Thymus (tissue), 11 donors: ENCODE measurements at regions not wholly inside any gene's neighbourhood (a gene's known extent, or its start where the extent isn't known, plus 50 kb on each side); places are given as distances from the start of the nearest gene placed in this dataset.

ENCODE experiments used
- DNase-seq, 9 donors: peaks; one replicate each; pipeline ENCODE4 v3.0.0-alpha.2; 2013; ENCODE audit warnings: low spot score in 9 of 9, low read depth in 6 of 9, missing footprints in 1 of 9
- H3K27ac ChIP-seq, 2 donors: one replicate each; pipeline ENCODE4 v1.5.1; 2013; ENCODE audit warnings: control low read depth in 1 of 2, low read depth in 1 of 2, low read length in 1 of 2, mild to moderate bottlenecking in 1 of 2, moderate library complexity in 1 of 2
- H3K27me3 ChIP-seq, 2 donors: one replicate each; pipeline ENCODE4 v1.5.1; 2013; ENCODE audit warnings: low read length in 1 of 2; ENCODE audit not compliant: control insufficient read depth in 2 of 2, insufficient read depth in 1 of 2
- H3K36me3 ChIP-seq, 2 donors: one replicate each; pipeline ENCODE4 v1.5.1; 2013; ENCODE audit warnings: low read length in 1 of 2, mild to moderate bottlenecking in 1 of 2, moderate library complexity in 1 of 2; ENCODE audit not compliant: control insufficient read depth in 2 of 2, insufficient read depth in 2 of 2
- H3K4me1 ChIP-seq, 2 donors: one replicate each; pipeline ENCODE4 v1.5.1; 2013; ENCODE audit warnings: low read length in 2 of 2; ENCODE audit not compliant: control insufficient read depth in 2 of 2, insufficient read depth in 2 of 2
- H3K4me3 ChIP-seq, 2 donors: one replicate each; pipeline ENCODE4 v1.5.1; 2013; ENCODE audit warnings: low read length in 2 of 2, control low read depth in 1 of 2, mild to moderate bottlenecking in 1 of 2
- H3K9me3 ChIP-seq, 2 donors: one replicate each; pipeline ENCODE4 v1.5.1; 2013; ENCODE audit warnings: low read length in 1 of 2, mild to moderate bottlenecking in 1 of 2; ENCODE audit not compliant: control insufficient read depth in 2 of 2, insufficient read depth in 1 of 2
- WGBS: extraction: QIAGEN DNeasy Blood & Tissue Kit; methylation state at CpG from one replicate; pipeline ENCODE4 v1.1.7; 2013; 5-methylcytosine and 5-hydroxymethylcytosine counted together
- donor health status: healthy.

GRCh38 chr2:3138621-3139020 lies 239.0 kb downstream of the EIPR1 start:
- H3K4me1 ChIP-seq: peaks cover 0 to 9% of the 10 kb centered on the region in 2 donors
- no peak overlapping the region for H3K27ac ChIP-seq
- H3K4me3 ChIP-seq: no peak overlapping the region
- H3K36me3 ChIP-seq: no peaks in the 10 kb centered on the region
- peaks cover 0 to 3% of the 10 kb centered on the region in 2 donors for H3K9me3 ChIP-seq
- WGBS: 92% methylated on average over 9 of the region's 9 CpGs
- no peaks in the 10 kb centered on the region for H3K27me3 ChIP-seq
- DNase-seq: no peak

- Histone ChIP-seq H3K27me3 (no peaks in the 10 kb centered on the region), H3K27ac (no peak overlapping the region), H3K4me1 (peaks cover 0 to 9% of the 10 kb centered on the region in 2 donors), H3K9me3 (peaks cover 0 to 3% of the 10 kb centered on the region in 2 donors), H3K36me3 (no peaks in the 10 kb centered on the region), H3K4me3 (no peak overlapping the region)
- WGBS: 96% methylated on average over 5 of the region's 5 CpGs
- no peak for DNase-seq
Observed at GRCh38 chr2:3137651-3138300, 239.8 kb downstream of the EIPR1 start.

GRCh38 chr2:3135676-3136075 lies 241.9 kb downstream of the EIPR1 start:
- no peak for DNase-seq
- H3K27me3 ChIP-seq: peaks cover 0 to 6% of the 10 kb centered on the region in 2 donors
- peaks cover 0 to 19% of the 10 kb centered on the region in 2 donors for H3K4me1 ChIP-seq
- no peak overlapping the region for H3K4me3 ChIP-seq
- no peaks in the 10 kb centered on the region for H3K9me3 ChIP-seq
- no peak overlapping the region for H3K27ac ChIP-seq
- WGBS: 93% methylated on average over 5 of the region's 5 CpGs
- no peaks in the 10 kb centered on the region for H3K36me3 ChIP-seq

GRCh38 chr2:3134026-3134571 lies 243.5 kb downstream of the EIPR1 start:
- Histone ChIP-seq H3K4me1 (peaks cover 0 to 29% of the 10 kb centered on the region in 2 donors), H3K9me3 (no peaks in the 10 kb centered on the region), H3K27ac (no peak overlapping the region), H3K27me3 (peaks cover 0 to 6% of the 10 kb centered on the region in 2 donors), H3K36me3 (no peaks in the 10 kb centered on the region), H3K4me3 (no peak overlapping the region)
- no peak for DNase-seq
- WGBS: 98% methylated on average over 14 of the region's 14 CpGs

- DNase-seq: no peak
- Histone ChIP-seq H3K27me3 (peaks cover 0 to 6% of the 10 kb centered on the region in 2 donors), H3K4me3 (no peak overlapping the region), H3K27ac (no peak overlapping the region), H3K36me3 (no peaks in the 10 kb centered on the region), H3K9me3 (no peaks in the 10 kb centered on the region), H3K4me1 (peaks cover 0 to 26% of the 10 kb centered on the region in 2 donors)
- WGBS: 93% methylated on average over 11 of the region's 11 CpGs
Observed at GRCh38 chr2:3132966-3133365, 244.7 kb downstream of the EIPR1 start.

GRCh38 chr2:3132466-3132865 lies 245.2 kb downstream of the EIPR1 start:
- Histone ChIP-seq H3K27ac (no peak overlapping the region), H3K9me3 (no peaks in the 10 kb centered on the region), H3K4me1 (peaks cover 0 to 31% of the 10 kb centered on the region in 2 donors), H3K27me3 (peaks cover 0 to 6% of the 10 kb centered on the region in 2 donors), H3K36me3 (no peaks in the 10 kb centered on the region), H3K4me3 (no peak overlapping the region)
- DNase-seq: no peak
- WGBS: 95% methylated on average over 10 of the region's 10 CpGs

GRCh38 chr2:3131636-3132326 lies 245.8 kb downstream of the EIPR1 start:
- Histone ChIP-seq H3K27ac (no peak overlapping the region), H3K4me1 (peaks cover 0 to 38% of the 10 kb centered on the region in 2 donors), H3K9me3 (no peaks in the 10 kb centered on the region), H3K27me3 (peaks cover 0 to 6% of the 10 kb centered on the region in 2 donors), H3K4me3 (no peak overlapping the region), H3K36me3 (no peaks in the 10 kb centered on the region)
- no peak for DNase-seq
- WGBS: 81% methylated on average over 22 of the region's 22 CpGs

- no peaks in the 10 kb centered on the region for H3K9me3 ChIP-seq
- 63% methylated on average over 19 of the region's 19 CpGs for WGBS
- H3K27me3 ChIP-seq: peaks cover 0 to 6% of the 10 kb centered on the region in 2 donors
- no peak for DNase-seq
- H3K27ac ChIP-seq: no peak overlapping the region
- H3K4me3 ChIP-seq: no peak overlapping the region
- no peaks in the 10 kb centered on the region for H3K36me3 ChIP-seq
- H3K4me1 ChIP-seq: peaks cover 0 to 39% of the 10 kb centered on the region in 2 donors
Observed at GRCh38 chr2:3130889-3131635, 246.6 kb downstream of the EIPR1 start.

- H3K27ac ChIP-seq: no peak overlapping the region
- 91% methylated on average over 4 of the region's 4 CpGs for WGBS
- H3K9me3 ChIP-seq: no peaks in the 10 kb centered on the region
- peaks cover 0 to 39% of the 10 kb centered on the region in 2 donors for H3K4me1 ChIP-seq
- H3K4me3 ChIP-seq: no peak overlapping the region
- no peak for DNase-seq
- H3K27me3 ChIP-seq: peaks cover 0 to 6% of the 10 kb centered on the region in 2 donors
- no peaks in the 10 kb centered on the region for H3K36me3 ChIP-seq
Observed at GRCh38 chr2:3130444-3130843, 247.2 kb downstream of the EIPR1 start.
